Activated T-helper 1 cell treated with anti-CD3 and anti-CD28 coated beads, Interleukin-2, amount 50 U/mL, for 16 hours (primary cell): ENCODE measurements at regions not wholly inside any gene's neighbourhood (a gene's known extent, or its start where the extent isn't known, plus 50 kb on each side); places are given as distances from the start of the nearest gene placed in this dataset.

ENCODE experiments used
- DNase-seq, 2 donors: peaks; one replicate each; pipeline ENCODE4 v3.0.0-alpha.2; 2020; ENCODE audit warnings: low read depth in 1 of 2, low spot score in 1 of 2

GRCh38 chr18:40860189-40860588, 1094.8 kb upstream of the PIK3C3 start:
- DNase-seq, result no peak

GRCh38 chr18:40855661-40856060, 1099.4 kb upstream of the PIK3C3 start:
- DNase-seq, result no peak

GRCh38 chr18:40852406-40852805, 1102.6 kb upstream of the PIK3C3 start:
- DNase-seq, result no peak

- no peak for DNase-seq
Measured at GRCh38 chr18:40851014-40851429, 1104.0 kb upstream of the PIK3C3 start.

GRCh38 chr18:40849886-40850285, 1105.1 kb upstream of the PIK3C3 start:
- no peak for DNase-seq

- DNase-seq, result no peak
Measured at GRCh38 chr18:40841467-40841866, 1113.6 kb upstream of the PIK3C3 start.

GRCh38 chr18:40841063-40841462, 1114.0 kb upstream of the PIK3C3 start:
- DNase-seq, result no peak

- no peak for DNase-seq
Measured at GRCh38 chr18:40832362-40832761, 1122.7 kb upstream of the PIK3C3 start.

- no peak for DNase-seq
Measured at GRCh38 chr18:40824291-40824690, 1130.7 kb upstream of the PIK3C3 start.

- no peak for DNase-seq
Measured at GRCh38 chr18:40821596-40822243, 1133.3 kb upstream of the PIK3C3 start.

GRCh38 chr18:40812981-40813515, 1142.0 kb upstream of the PIK3C3 start:
- no peak for DNase-seq

GRCh38 chr18:40810372-40810771, 1144.7 kb upstream of the PIK3C3 start:
- DNase-seq, result no peak

- no peak for DNase-seq
Measured at GRCh38 chr18:40789286-40789685, 1165.7 kb upstream of the PIK3C3 start.

GRCh38 chr18:40782453-40783130, 1172.4 kb upstream of the PIK3C3 start:
- no peak for DNase-seq

GRCh38 chr18:40769786-40770185, 1185.2 kb upstream of the PIK3C3 start:
- no peak for DNase-seq

GRCh38 chr18:40760251-40760650, 1194.8 kb upstream of the PIK3C3 start:
- no peak for DNase-seq

- DNase-seq, result no peak
Measured at GRCh38 chr18:40754477-40754876, 1200.6 kb upstream of the PIK3C3 start.

- DNase-seq, result no peak
Measured at GRCh38 chr18:40752316-40752715, 1202.7 kb upstream of the PIK3C3 start.

- no peak for DNase-seq
Measured at GRCh38 chr18:40751186-40751585, 1203.8 kb upstream of the PIK3C3 start.

- DNase-seq, result no peak
Measured at GRCh38 chr18:40739029-40739428, 1216.0 kb upstream of the PIK3C3 start.

- no peak for DNase-seq
Measured at GRCh38 chr18:40738321-40738880, 1216.6 kb upstream of the PIK3C3 start.

- no peak for DNase-seq
Measured at GRCh38 chr18:40708726-40709125, 1246.3 kb upstream of the PIK3C3 start.
